GM12865 (cell line): ENCODE measurements at regions not wholly inside any gene's neighbourhood (a gene's known extent, or its start where the extent isn't known, plus 50 kb on each side); places are given as distances from the start of the nearest gene placed in this dataset.

ENCODE experiments used
- DNase-seq: peaks from one replicate; pipeline ENCODE4 v3.0.0; 2010; ENCODE audit warnings: low read depth
- H3K4me3 ChIP-seq: 2 replicates; pipeline ENCODE4 v1.5.1; 2011; ENCODE audit warnings: mild to moderate bottlenecking, low read depth, low read length, control low read depth
- TF ChIP-seq, protein P1 (sequence below): IDR thresholded peaks from 2 replicates; pipeline ENCODE4 v1.5.1; 2011; ENCODE audit warnings: low read length, control low read depth, low read depth, inconsistent platforms; ENCODE audit not compliant: insufficient read depth; ENCODE audit errors: missing control alignments

DNA sequence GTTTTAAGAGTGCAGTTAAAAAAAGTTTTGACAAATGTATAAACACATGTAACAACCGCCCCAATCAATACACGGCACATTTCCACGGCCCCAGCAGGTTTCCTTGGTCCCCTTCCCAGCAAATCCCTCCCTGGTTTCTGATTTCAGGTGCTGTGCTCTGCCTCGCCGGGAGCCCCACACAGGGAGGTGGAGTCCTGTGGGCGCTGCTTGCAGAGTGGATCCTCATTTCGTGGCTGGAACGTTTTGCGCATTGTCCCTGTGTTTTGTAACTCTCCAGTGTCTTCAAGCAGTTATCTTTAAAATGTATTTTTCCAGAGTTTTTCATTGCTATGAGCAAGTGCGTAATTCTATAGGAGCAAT, 124.8 kb downstream of the GALR1 start:
- no peak for DNase-seq
- TF ChIP-seq, protein P1, sequence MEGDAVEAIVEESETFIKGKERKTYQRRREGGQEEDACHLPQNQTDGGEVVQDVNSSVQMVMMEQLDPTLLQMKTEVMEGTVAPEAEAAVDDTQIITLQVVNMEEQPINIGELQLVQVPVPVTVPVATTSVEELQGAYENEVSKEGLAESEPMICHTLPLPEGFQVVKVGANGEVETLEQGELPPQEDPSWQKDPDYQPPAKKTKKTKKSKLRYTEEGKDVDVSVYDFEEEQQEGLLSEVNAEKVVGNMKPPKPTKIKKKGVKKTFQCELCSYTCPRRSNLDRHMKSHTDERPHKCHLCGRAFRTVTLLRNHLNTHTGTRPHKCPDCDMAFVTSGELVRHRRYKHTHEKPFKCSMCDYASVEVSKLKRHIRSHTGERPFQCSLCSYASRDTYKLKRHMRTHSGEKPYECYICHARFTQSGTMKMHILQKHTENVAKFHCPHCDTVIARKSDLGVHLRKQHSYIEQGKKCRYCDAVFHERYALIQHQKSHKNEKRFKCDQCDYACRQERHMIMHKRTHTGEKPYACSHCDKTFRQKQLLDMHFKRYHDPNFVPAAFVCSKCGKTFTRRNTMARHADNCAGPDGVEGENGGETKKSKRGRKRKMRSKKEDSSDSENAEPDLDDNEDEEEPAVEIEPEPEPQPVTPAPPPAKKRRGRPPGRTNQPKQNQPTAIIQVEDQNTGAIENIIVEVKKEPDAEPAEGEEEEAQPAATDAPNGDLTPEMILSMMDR, result no peak
- H3K4me3 ChIP-seq, result no peak overlapping the region

DNA sequence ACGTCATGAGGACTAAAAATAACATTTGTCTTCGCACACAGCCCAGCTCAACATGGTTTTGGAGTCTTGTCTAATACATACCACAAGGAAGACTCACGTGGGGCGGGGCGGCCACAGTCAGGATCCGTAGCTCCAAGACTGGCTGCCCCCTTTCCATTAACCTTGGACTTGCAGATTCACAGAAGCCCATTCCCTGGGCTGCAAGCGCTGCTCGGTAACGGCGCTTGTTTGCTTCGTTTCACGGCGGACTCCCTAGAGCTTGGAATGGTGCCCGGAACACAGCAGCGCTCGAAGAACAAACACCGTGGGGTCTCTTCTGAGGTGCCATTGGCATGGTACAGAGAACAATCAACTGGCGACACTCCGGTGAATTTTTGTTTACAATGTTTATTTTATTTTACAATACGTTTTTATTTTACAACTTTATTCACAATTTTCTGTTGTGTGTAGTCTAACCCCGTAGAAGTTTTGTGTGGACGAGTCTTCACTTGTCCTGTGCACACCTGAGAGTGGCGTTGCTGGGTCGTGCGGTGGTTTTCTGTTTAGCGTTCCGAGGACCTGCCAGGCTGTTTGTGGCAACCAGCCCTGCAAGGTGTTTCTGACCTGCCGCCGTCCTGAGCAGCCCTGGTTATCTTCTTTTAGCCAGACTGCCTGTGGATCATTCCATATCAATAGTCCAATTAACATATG, 126.5 kb downstream of the GALR1 start:
- no peak for DNase-seq
- no peak overlapping the region for H3K4me3 ChIP-seq
- TF ChIP-seq, protein P1, result no peak

DNA sequence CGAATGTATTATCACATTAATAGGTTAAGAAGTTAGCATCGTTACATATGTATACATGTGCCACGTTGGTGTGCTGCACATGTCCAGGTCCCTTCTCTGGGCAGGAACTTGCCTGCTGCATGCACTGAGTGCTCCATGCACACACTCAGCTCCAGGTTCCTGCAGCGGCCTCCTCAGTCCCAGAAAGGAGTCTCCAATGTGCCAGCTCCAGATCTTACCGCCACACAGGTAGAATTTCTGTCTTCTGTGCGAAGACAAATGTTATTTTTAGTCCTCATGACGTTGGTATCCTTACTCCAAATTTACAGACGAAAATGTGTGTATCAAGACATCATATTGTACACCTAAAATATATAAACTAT, 127.1 kb downstream of the GALR1 start:
- no peak for DNase-seq
- no peak overlapping the region for H3K4me3 ChIP-seq
- TF ChIP-seq, protein P1, result no peak

- H3K4me3 ChIP-seq, result no peak overlapping the region
- TF ChIP-seq, protein P1, result no peak
- no peak for DNase-seq
These were observed 128.2 kb downstream of the GALR1 start for GRCh38 chr18:77377813-77378212.

DNA sequence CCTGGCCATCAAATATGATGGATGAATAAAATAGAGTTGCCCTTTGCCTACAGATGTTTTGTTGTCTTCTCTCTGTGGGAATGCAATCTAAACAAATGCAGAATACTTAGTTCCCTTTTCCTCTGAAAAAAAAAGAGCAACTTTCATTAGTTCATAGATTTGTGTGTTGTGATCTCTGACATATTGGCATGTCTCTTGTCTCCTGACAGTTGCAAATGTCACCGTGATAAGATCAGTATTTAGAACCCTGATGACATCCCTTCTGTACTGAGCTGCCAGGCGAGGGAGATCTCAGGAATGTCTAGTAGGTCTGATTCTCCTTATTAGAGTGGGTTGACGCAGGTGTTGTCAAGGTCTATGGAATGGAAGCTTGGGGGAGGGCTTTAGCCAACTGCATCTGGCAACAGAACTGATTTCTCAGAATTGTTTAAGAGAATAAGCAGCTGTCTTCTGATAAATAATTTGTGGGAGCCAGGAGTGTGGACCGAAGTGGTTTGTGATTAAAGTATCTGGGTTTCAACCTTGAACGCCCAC, 130.4 kb downstream of the GALR1 start:
- no peak overlapping the region for H3K4me3 ChIP-seq
- DNase-seq, result no peak
- TF ChIP-seq, protein P1, result no peak

- TF ChIP-seq, protein P1, result no peak
- DNase-seq, result no peak
These were observed 131.0 kb downstream of the GALR1 start for GRCh38 chr18:77380695-77381094.

GRCh38 chr18:77392321-77392720, 142.7 kb downstream of the GALR1 start:
- no peak overlapping the region for H3K4me3 ChIP-seq
- TF ChIP-seq, protein P1, result no peak
- DNase-seq, result no peak

More at GRCh38 chr18:77380695-77381094, 131.0 kb downstream of the GALR1 start:
- H3K4me3 ChIP-seq, result no peak overlapping the region
